ENCODE measurements at regions not wholly inside any gene's neighbourhood (a gene's known extent, or its start where the extent isn't known, plus 50 kb on each side); places are given as distances from the start of the nearest gene placed in this dataset.

DNA sequence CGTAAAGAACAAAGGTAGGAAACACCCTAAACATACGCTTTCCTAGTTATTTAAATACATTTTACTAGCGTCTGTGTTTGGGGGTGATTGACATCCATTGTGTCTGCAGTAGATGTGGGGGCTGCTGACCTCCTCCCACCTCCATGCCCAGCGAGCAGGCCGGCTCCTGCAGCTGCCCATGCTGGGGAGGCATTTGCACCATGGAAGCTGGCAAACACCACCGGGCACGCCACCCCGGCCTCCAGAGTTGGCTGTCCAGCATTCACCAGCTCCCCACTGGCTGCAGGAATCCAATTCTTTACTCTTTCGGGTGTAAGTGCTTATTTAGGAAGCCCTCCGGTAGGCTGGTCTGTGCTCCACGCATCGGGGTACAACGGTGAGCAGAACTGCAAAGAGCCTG is 115.4 kb upstream of the USP29 start:
- no peak overlapping the region for H3K27ac ChIP-seq (ENCODE audit: low read length)
- H3K4me3 ChIP-seq (ENCODE audit: low read length) = no peak overlapping the region

DNA sequence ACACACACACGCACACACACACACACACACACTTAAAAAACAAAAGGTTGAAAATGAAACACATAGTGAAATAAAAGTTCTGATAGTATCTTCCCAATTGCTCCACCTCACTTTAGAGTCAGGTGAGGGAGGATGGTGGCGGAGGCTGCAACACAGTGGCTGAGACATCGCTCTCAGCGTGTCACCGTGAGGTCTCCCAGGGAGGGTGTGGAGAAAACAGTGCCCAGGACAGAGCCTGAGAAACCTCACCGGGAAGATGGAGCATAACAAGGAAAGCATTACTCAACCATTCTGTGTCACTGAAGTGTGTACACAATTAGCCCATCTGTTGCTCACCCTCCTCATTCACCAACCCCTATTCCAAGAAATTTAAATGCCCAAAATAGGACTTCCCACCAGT is 111.4 kb upstream of the USP29 start:
- Histone ChIP-seq H3K4me1 (ENCODE audit: low read length) (no peaks in the 10 kb centered on the region), H3K79me2 (ENCODE audit: low read length) (no peaks in the 10 kb centered on the region), H3K27me3 (ENCODE audit: low read depth, low read length) (no peaks in the 10 kb centered on the region), H2AFZ (ENCODE audit: low read depth, low read length) (no peak overlapping the region), H3K27ac (ENCODE audit: low read length) (no peak overlapping the region), H4K20me1 (ENCODE audit: insufficient read depth, low read length) (no peaks in the 10 kb centered on the region), H3K36me3 (replicated peaks; ENCODE audit: low read depth, low read length) (no peaks in the 10 kb centered on the region), H3K9me3 (ENCODE audit: insufficient read depth, low read length) (no peaks in the 10 kb centered on the region), H3K4me2 (ENCODE audit: low read length) (no peak overlapping the region), H3K4me3 (ENCODE audit: low read length) (no peak overlapping the region), H3K9ac (ENCODE audit: low read length) (no peak overlapping the region)
- no peak for TF ChIP-seq EZH2phosphoT487 (IDR thresholded peaks at IDR 0.05; ENCODE audit: low read depth)
- TF ChIP-seq, protein P1, sequence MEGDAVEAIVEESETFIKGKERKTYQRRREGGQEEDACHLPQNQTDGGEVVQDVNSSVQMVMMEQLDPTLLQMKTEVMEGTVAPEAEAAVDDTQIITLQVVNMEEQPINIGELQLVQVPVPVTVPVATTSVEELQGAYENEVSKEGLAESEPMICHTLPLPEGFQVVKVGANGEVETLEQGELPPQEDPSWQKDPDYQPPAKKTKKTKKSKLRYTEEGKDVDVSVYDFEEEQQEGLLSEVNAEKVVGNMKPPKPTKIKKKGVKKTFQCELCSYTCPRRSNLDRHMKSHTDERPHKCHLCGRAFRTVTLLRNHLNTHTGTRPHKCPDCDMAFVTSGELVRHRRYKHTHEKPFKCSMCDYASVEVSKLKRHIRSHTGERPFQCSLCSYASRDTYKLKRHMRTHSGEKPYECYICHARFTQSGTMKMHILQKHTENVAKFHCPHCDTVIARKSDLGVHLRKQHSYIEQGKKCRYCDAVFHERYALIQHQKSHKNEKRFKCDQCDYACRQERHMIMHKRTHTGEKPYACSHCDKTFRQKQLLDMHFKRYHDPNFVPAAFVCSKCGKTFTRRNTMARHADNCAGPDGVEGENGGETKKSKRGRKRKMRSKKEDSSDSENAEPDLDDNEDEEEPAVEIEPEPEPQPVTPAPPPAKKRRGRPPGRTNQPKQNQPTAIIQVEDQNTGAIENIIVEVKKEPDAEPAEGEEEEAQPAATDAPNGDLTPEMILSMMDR (IDR thresholded peaks at IDR 0.05; ENCODE audit: low read depth, low read length) = no peak

More for the DNA sequence above, 115.4 kb upstream of the USP29 start:
- Histone ChIP-seq H4K20me1 (ENCODE audit: insufficient read depth, low read length) (no peaks in the 10 kb centered on the region), H3K27me3 (ENCODE audit: low read depth, low read length) (no peaks in the 10 kb centered on the region), H3K79me2 (ENCODE audit: low read length) (no peaks in the 10 kb centered on the region), H3K9ac (ENCODE audit: low read length) (no peak overlapping the region), H3K9me3 (ENCODE audit: insufficient read depth, low read length) (no peaks in the 10 kb centered on the region), H2AFZ (ENCODE audit: low read depth, low read length) (no peak overlapping the region), H3K4me2 (ENCODE audit: low read length) (no peak overlapping the region), H3K4me1 (ENCODE audit: low read length) (no peaks in the 10 kb centered on the region), H3K36me3 (replicated peaks; ENCODE audit: low read depth, low read length) (no peaks in the 10 kb centered on the region)
- no peak for TF ChIP-seq EZH2phosphoT487 (IDR thresholded peaks at IDR 0.05; ENCODE audit: low read depth)
- TF ChIP-seq, protein P1 (IDR thresholded peaks at IDR 0.05; ENCODE audit: low read depth, low read length) = no peak

DNA sequence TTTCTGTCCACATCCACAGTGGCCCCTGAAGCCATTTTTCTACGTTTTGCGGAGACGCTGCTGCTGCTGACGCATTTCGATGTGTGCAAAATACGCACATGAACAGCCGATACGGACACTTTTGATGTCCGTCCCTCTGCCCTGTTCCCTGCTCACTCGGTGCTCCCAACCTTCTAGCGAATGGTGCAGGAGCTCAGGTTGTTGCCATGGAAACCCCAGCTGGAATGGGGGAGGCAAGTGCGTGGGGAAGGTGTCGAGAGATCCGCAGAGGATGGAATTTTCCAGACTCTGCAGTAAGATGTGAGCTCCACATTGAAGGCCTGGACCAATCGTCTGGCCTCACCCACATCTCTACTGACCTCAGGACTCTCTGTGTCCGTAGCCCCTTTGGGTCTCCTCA is 109.2 kb upstream of the USP29 start:
- Histone ChIP-seq H3K27me3 (ENCODE audit: low read depth, low read length) (no peaks in the 10 kb centered on the region), H3K9me3 (ENCODE audit: insufficient read depth, low read length) (no peaks in the 10 kb centered on the region), H4K20me1 (ENCODE audit: insufficient read depth, low read length) (no peaks in the 10 kb centered on the region), H3K4me2 (ENCODE audit: low read length) (no peak overlapping the region), H3K4me3 (ENCODE audit: low read length) (no peak overlapping the region), H2AFZ (ENCODE audit: low read depth, low read length) (no peak overlapping the region), H3K9ac (ENCODE audit: low read length) (no peak overlapping the region), H3K79me2 (ENCODE audit: low read length) (no peaks in the 10 kb centered on the region), H3K27ac (ENCODE audit: low read length) (no peak overlapping the region), H3K36me3 (replicated peaks; ENCODE audit: low read depth, low read length) (no peaks in the 10 kb centered on the region), H3K4me1 (ENCODE audit: low read length) (no peaks in the 10 kb centered on the region)
- TF ChIP-seq, protein P1 (IDR thresholded peaks at IDR 0.05; ENCODE audit: low read depth, low read length) = no peak
- no peak for TF ChIP-seq EZH2phosphoT487 (IDR thresholded peaks at IDR 0.05; ENCODE audit: low read depth)

DNA sequence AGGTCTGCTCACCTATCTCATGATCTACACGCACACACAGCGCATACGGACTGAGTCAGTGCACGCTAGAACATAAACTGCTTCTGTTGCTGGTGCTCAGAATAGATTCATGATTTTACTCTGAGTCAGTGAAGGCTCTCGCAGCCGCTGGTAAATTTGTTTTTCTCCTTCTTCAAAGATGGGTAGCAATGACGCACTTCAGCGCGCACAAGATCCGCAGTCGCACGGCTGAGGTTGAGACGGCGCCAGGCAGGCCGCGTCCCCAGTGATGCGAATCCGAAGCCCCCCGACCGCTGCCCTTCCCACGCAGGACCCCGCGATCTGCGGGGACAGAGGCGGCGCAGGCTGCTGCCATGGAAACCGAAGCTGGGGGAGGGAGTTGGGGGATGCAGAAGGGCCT is 103.7 kb upstream of the USP29 start:
- Histone ChIP-seq H3K79me2 (ENCODE audit: low read length) (no peaks in the 10 kb centered on the region), H3K9ac (ENCODE audit: low read length) (no peak overlapping the region), H3K27me3 (ENCODE audit: low read depth, low read length) (no peaks in the 10 kb centered on the region), H3K4me1 (ENCODE audit: low read length) (no peaks in the 10 kb centered on the region), H3K27ac (ENCODE audit: low read length) (no peak overlapping the region), H4K20me1 (ENCODE audit: insufficient read depth, low read length) (no peaks in the 10 kb centered on the region), H2AFZ (ENCODE audit: low read depth, low read length) (no peak overlapping the region), H3K36me3 (replicated peaks; ENCODE audit: low read depth, low read length) (no peaks in the 10 kb centered on the region), H3K9me3 (ENCODE audit: insufficient read depth, low read length) (no peaks in the 10 kb centered on the region; the same call in 1 of the 2 replicates), H3K4me3 (ENCODE audit: low read length) (no peak overlapping the region), H3K4me2 (ENCODE audit: low read length) (no peak overlapping the region)
- TF ChIP-seq EZH2phosphoT487 (IDR thresholded peaks at IDR 0.05; ENCODE audit: low read depth) = no peak
- TF ChIP-seq, protein P1 (IDR thresholded peaks at IDR 0.05; ENCODE audit: low read depth, low read length) = no peak
